H9 (cell line): ENCODE measurements at regions not wholly inside any gene's neighbourhood (a gene's known extent, or its start where the extent isn't known, plus 50 kb on each side); places are given as distances from the start of the nearest gene placed in this dataset.
"Not testable (repeated sequence)": the region's sequence is repeated elsewhere in the genome, so short reads cannot be mapped to it uniquely, and the experiment has no call there.

Source experiments
- DNase-seq: peaks from one replicate; pipeline ENCODE4 v3.0.0-alpha.2; 2017
- H2AFZ ChIP-seq: one replicate; pipeline ENCODE4 v1.6.1; 2013; ENCODE audit warnings: mild to moderate bottlenecking, low read length, control low read depth, moderate library complexity
- H2AK5ac ChIP-seq: 2 replicates; pipeline ENCODE4 v1.6.1; 2013; ENCODE audit warnings: low read length, control low read depth, mixed read lengths; ENCODE audit not compliant: insufficient read length
- H2BK120ac ChIP-seq: one replicate; pipeline ENCODE4 v1.6.1; 2013; ENCODE audit warnings: low read depth, mild to moderate bottlenecking, low read length, control low read depth, inconsistent platforms; ENCODE audit not compliant: poor library complexity, severe bottlenecking
- H2BK12ac ChIP-seq: 2 replicates; pipeline ENCODE4 v1.6.1; 2013; ENCODE audit warnings: low read length, control low read depth, mixed read lengths, low read depth; ENCODE audit not compliant: insufficient read length
- H2BK15ac ChIP-seq: 2 replicates; pipeline ENCODE4 v1.6.1; 2013; ENCODE audit warnings: low read depth, low read length, control low read depth
- H2BK20ac ChIP-seq: one replicate; pipeline ENCODE4 v1.6.1; 2013; ENCODE audit warnings: low read depth, mild to moderate bottlenecking, low read length, control low read depth, inconsistent platforms; ENCODE audit not compliant: poor library complexity, severe bottlenecking
- H2BK5ac ChIP-seq: 2 replicates; pipeline ENCODE4 v1.6.1; 2013; ENCODE audit warnings: low read length, control low read depth, mixed read lengths; ENCODE audit not compliant: insufficient read length
- H3K14ac ChIP-seq: 2 replicates; pipeline ENCODE4 v1.6.1; 2013; ENCODE audit warnings: low read length, control low read depth; ENCODE audit not compliant: insufficient read depth
- H3K18ac ChIP-seq: 2 replicates; pipeline ENCODE4 v1.6.1; 2013; ENCODE audit warnings: low read depth, mild to moderate bottlenecking, mixed read lengths, low read length, control low read depth; ENCODE audit not compliant: insufficient read length
- H3K23ac ChIP-seq: 2 replicates; pipeline ENCODE4 v1.6.1; 2013; ENCODE audit warnings: low read length, control low read depth, mixed read lengths, low read depth; ENCODE audit not compliant: insufficient read length
- H3K23me2 ChIP-seq: 2 replicates; pipeline ENCODE4 v1.6.1; 2013; ENCODE audit warnings: low read depth, mild to moderate bottlenecking, mixed read lengths, low read length, control low read depth; ENCODE audit not compliant: insufficient read length, poor library complexity, severe bottlenecking
- H3K27ac ChIP-seq: 2 replicates; pipeline ENCODE4 v1.5.1; 2013; ENCODE audit warnings: low read length, control low read depth, mixed read lengths, low read depth; ENCODE audit not compliant: insufficient read length
- H3K27me3 ChIP-seq: 2 replicates; pipeline ENCODE4 v1.6.1; 2013; ENCODE audit warnings: low read length, control low read depth, inconsistent platforms; ENCODE audit not compliant: insufficient read depth
- H3K4ac ChIP-seq: 2 replicates; pipeline ENCODE4 v1.6.1; 2013; ENCODE audit warnings: low read depth, mild to moderate bottlenecking, control low read depth, inconsistent platforms, low read length, moderate library complexity
- H3K4me1 ChIP-seq: 2 replicates; pipeline ENCODE4 v1.6.1; 2013; ENCODE audit warnings: low read length, control low read depth, inconsistent platforms; ENCODE audit not compliant: insufficient read depth
- H3K4me2 ChIP-seq: 2 replicates; pipeline ENCODE4 v1.6.1; 2013; ENCODE audit warnings: low read length, control low read depth, mixed read lengths; ENCODE audit not compliant: insufficient read length, insufficient read depth
- H3K56ac ChIP-seq: 2 replicates; pipeline ENCODE4 v1.6.1; 2013; ENCODE audit warnings: low read depth, mild to moderate bottlenecking, mixed read lengths, low read length, control low read depth; ENCODE audit not compliant: insufficient read length
- H3K79me1 ChIP-seq: 2 replicates; pipeline ENCODE4 v1.6.1; 2013; ENCODE audit warnings: low read depth, mild to moderate bottlenecking, moderate library complexity, low read length, control low read depth, inconsistent platforms; ENCODE audit not compliant: insufficient read depth, poor library complexity, severe bottlenecking
- H3K79me2 ChIP-seq: 2 replicates; pipeline ENCODE4 v1.6.1; 2013; ENCODE audit warnings: low read length, control low read depth, inconsistent platforms; ENCODE audit not compliant: insufficient read depth
- H3K9ac ChIP-seq: 2 replicates; pipeline ENCODE4 v1.6.1; 2013; ENCODE audit warnings: low read length, control low read depth, mixed read lengths; ENCODE audit not compliant: insufficient read length; ENCODE audit errors: extremely low read depth
- H3K9me3 ChIP-seq: one replicate; pipeline ENCODE4 v1.6.1; 2013; ENCODE audit warnings: low read depth, low read length, inconsistent platforms; ENCODE audit not compliant: control insufficient read depth
- H3T11ph ChIP-seq: one replicate; pipeline ENCODE4 v1.6.1; 2013; ENCODE audit warnings: mild to moderate bottlenecking, low read length, control low read depth, inconsistent platforms
- H4K20me1 ChIP-seq: one replicate; pipeline ENCODE4 v1.6.1; 2013; ENCODE audit not compliant: control insufficient read depth, insufficient read length, insufficient read depth
- H4K5ac ChIP-seq: 2 replicates; pipeline ENCODE4 v1.6.1; 2013; ENCODE audit warnings: low read depth, mild to moderate bottlenecking, mixed read lengths, low read length, control low read depth; ENCODE audit not compliant: insufficient read length
- H4K8ac ChIP-seq: replicated peaks from 2 replicates; pipeline ENCODE4 v1.6.1; 2013; ENCODE audit warnings: low read length, control low read depth, mixed read lengths, low read depth; ENCODE audit not compliant: insufficient read length
- H4K91ac ChIP-seq: 2 replicates; pipeline ENCODE4 v1.6.1; 2013; ENCODE audit warnings: low read depth, mild to moderate bottlenecking, moderate library complexity, mixed read lengths, low read length, control low read depth; ENCODE audit not compliant: insufficient read length
- H3K27ac Mint-ChIP-seq, 3 experiments: 2 replicates in 2 of 3; 3 replicates in 1 of 3; pipeline ENCODE4 v1.8.0; 2020 to 2021; ENCODE audit warnings: mixed read lengths in 3 of 3, mild to moderate bottlenecking in 1 of 3, moderate library complexity in 1 of 3
- H3K27me3 Mint-ChIP-seq: 2 replicates; pipeline ENCODE4 v1.8.0; 2021; ENCODE audit warnings: low read depth, mild to moderate bottlenecking, moderate library complexity, mixed read lengths
- H3K36me3 Mint-ChIP-seq, 3 experiments: 2 replicates in 2 of 3; 3 replicates in 1 of 3; pipeline ENCODE4 v1.8.0; 2020 to 2021; ENCODE audit warnings: low read depth in 3 of 3, mixed read lengths in 3 of 3; ENCODE audit not compliant: insufficient read depth in 1 of 3
- H3K4me1 Mint-ChIP-seq, 2 experiments: 2 replicates each; pipeline ENCODE4 v1.8.0; 2020; ENCODE audit warnings: mixed read lengths in 2 of 2
- H3K4me3 Mint-ChIP-seq, 2 experiments: 2 replicates in 1 of 2; 3 replicates in 1 of 2; pipeline ENCODE4 v1.8.0; 2020 to 2021; ENCODE audit warnings: mild to moderate bottlenecking in 2 of 2, mixed read lengths in 2 of 2, moderate library complexity in 1 of 2
- H3K9me3 Mint-ChIP-seq, 2 experiments: 2 replicates in 1 of 2; 3 replicates in 1 of 2; pipeline ENCODE4 v1.8.0; 2020; ENCODE audit warnings: mild to moderate bottlenecking in 2 of 2, mixed read lengths in 2 of 2, moderate library complexity in 1 of 2
- WGBS: extraction: QIAGEN DNeasy Blood & Tissue Kit; methylation state at CpG from one replicate; pipeline ENCODE4 v1.1.7; 2013; ENCODE audit warnings: missing lambda C conversion rate, low lambda C conversion rate, mixed read lengths; ENCODE audit not compliant: insufficient read length; ENCODE audit errors: extremely low coverage; 5-methylcytosine and 5-hydroxymethylcytosine counted together

- no CpG with 5 or more reads among the region's 18 CpGs for WGBS
- H3K56ac ChIP-seq, H2BK20ac ChIP-seq, H3K27ac ChIP-seq, H3K79me1 ChIP-seq, H2BK12ac ChIP-seq, DNase-seq, H2BK5ac ChIP-seq, H4K20me1 ChIP-seq, H3K4ac ChIP-seq, H2AFZ ChIP-seq, H3K23ac ChIP-seq, H3K27ac Mint-ChIP-seq, H3K23me2 ChIP-seq, H3K79me2 ChIP-seq, H2AK5ac ChIP-seq, H3K4me1 Mint-ChIP-seq, H3K4me3 Mint-ChIP-seq, H3T11ph ChIP-seq, H3K27me3 ChIP-seq, H3K4me1 ChIP-seq, H3K18ac ChIP-seq, H4K91ac ChIP-seq, H3K27me3 Mint-ChIP-seq, H3K14ac ChIP-seq, H2BK15ac ChIP-seq, H4K5ac ChIP-seq, H3K4me2 ChIP-seq, H4K8ac ChIP-seq, H2BK120ac ChIP-seq, H3K9ac ChIP-seq: not testable (repeated sequence)
- peaks cover 55 to 73% of the 10 kb centered on the region in 2 experiments for H3K9me3 Mint-ChIP-seq
- peaks cover 49% of the 10 kb centered on the region for H3K9me3 ChIP-seq
- peaks cover 8 to 10% (median 9%) of the 10 kb centered on the region in 3 experiments; a peak in 6 of 7 replicates for H3K36me3 Mint-ChIP-seq
Observed at GRCh38 chr14:105707723-105708151, 181.4 kb downstream of the TMEM121 start.

GRCh38 chr14:105708251-105709134 lies 182.1 kb downstream of the TMEM121 start:
- not testable (repeated sequence) for H4K91ac ChIP-seq, H3T11ph ChIP-seq, H3K56ac ChIP-seq, H4K8ac ChIP-seq, DNase-seq, H3K23me2 ChIP-seq, H3K4ac ChIP-seq, H2BK12ac ChIP-seq, H3K4me1 Mint-ChIP-seq, H3K27ac ChIP-seq, H3K4me2 ChIP-seq, H3K27me3 ChIP-seq, H4K5ac ChIP-seq, H3K27ac Mint-ChIP-seq, H3K36me3 Mint-ChIP-seq, H3K14ac ChIP-seq, H2AFZ ChIP-seq, H2BK120ac ChIP-seq, H2BK15ac ChIP-seq, H3K27me3 Mint-ChIP-seq, H3K9ac ChIP-seq, H2AK5ac ChIP-seq, H3K79me2 ChIP-seq, H2BK5ac ChIP-seq, H2BK20ac ChIP-seq, H3K18ac ChIP-seq, H3K4me1 ChIP-seq, H3K23ac ChIP-seq, H3K79me1 ChIP-seq, H3K4me3 Mint-ChIP-seq, H4K20me1 ChIP-seq
- H3K9me3 Mint-ChIP-seq, result peaks cover 50 to 73% of the 10 kb centered on the region in 2 experiments
- peaks cover 50% of the 10 kb centered on the region for H3K9me3 ChIP-seq
- WGBS, result no CpG with 5 or more reads among the region's 24 CpGs
